Astrocyte (in vitro differentiated cells and primary cell): ENCODE measurements at regions not wholly inside any gene's neighbourhood (a gene's known extent, or its start where the extent isn't known, plus 50 kb on each side); places are given as distances from the start of the nearest gene placed in this dataset.

ENCODE experiments used
- CTCF ChIP-seq: IDR thresholded peaks from 2 replicates; pipeline ENCODE4 v1.5.1; 2011; ENCODE audit warnings: low read depth, mild to moderate bottlenecking, inconsistent platforms, low read length, moderate library complexity; ENCODE audit not compliant: insufficient read depth
- EZH2 ChIP-seq: IDR thresholded peaks from 2 replicates; pipeline ENCODE4 v1.6.1; 2012; ENCODE audit warnings: mild to moderate bottlenecking, low read length, inconsistent platforms; ENCODE audit not compliant: insufficient read depth

GRCh38 chr11:116442238-116442752 is 330.5 kb downstream of the BUD13 start:
- no peak for TF ChIP-seq CTCF
- TF ChIP-seq EZH2: no peak
